Smooth muscle cell (in vitro differentiated cells): ENCODE measurements at regions not wholly inside any gene's neighbourhood (a gene's known extent, or its start where the extent isn't known, plus 50 kb on each side); places are given as distances from the start of the nearest gene placed in this dataset.

ENCODE experiments used
- DNase-seq: peaks from one replicate; lab custom pipeline; 2025; ENCODE audit not compliant: unreplicated experiment; lab: John Stamatoyannopoulos, UW
- H2AFZ ChIP-seq: fragments of 200-600 bp; sonication (generic); 2 replicates; pipeline ENCODE4 v1.6.0; 2016; ENCODE audit warnings: antibody characterized with exemption, low read depth, mild to moderate bottlenecking
- H3F3A ChIP-seq: fragments of 200-600 bp; sonication (generic); 2 replicates; pipeline ENCODE4 v1.6.0; 2017; ENCODE audit warnings: antibody characterized with exemption, low read depth
- H3K27ac ChIP-seq: fragments of 200-600 bp; sonication (generic); 2 replicates; pipeline ENCODE4 v1.5.1; 2016; ENCODE audit warnings: low read depth, mild to moderate bottlenecking
- H3K27me3 ChIP-seq: fragments of 200-600 bp; sonication (generic); 2 replicates; pipeline ENCODE4 v1.6.1; 2016; ENCODE audit warnings: low read depth, mild to moderate bottlenecking
- H3K36me3 ChIP-seq: fragments of 200-600 bp; sonication (generic); 2 replicates; pipeline ENCODE4 v1.5.1; 2016; ENCODE audit warnings: low read depth
- H3K4me1 ChIP-seq: fragments of 200-600 bp; sonication (generic); 2 replicates; pipeline ENCODE4 v1.5.1; 2016; ENCODE audit warnings: low read depth
- H3K4me2 ChIP-seq: fragments of 200-600 bp; sonication (generic); 2 replicates; pipeline ENCODE4 v1.6.0; 2016; ENCODE audit warnings: mild to moderate bottlenecking
- H3K4me3 ChIP-seq: fragments of 200-600 bp; sonication (generic); 2 replicates; pipeline ENCODE4 v1.5.1; 2016; ENCODE audit warnings: mild to moderate bottlenecking
- H3K79me2 ChIP-seq: fragments of 200-600 bp; sonication (generic); 2 replicates; pipeline ENCODE4 v1.6.0; 2016; ENCODE audit warnings: low read depth, mild to moderate bottlenecking
- H3K9ac ChIP-seq: fragments of 200-600 bp; sonication (generic); 2 replicates; pipeline ENCODE4 v1.6.0; 2016; ENCODE audit warnings: low read depth
- H3K9me3 ChIP-seq: fragments of 200-600 bp; sonication (generic); replicated peaks from 2 replicates; pipeline ENCODE4 v1.5.1; 2016; ENCODE audit warnings: low read depth
- H4K20me1 ChIP-seq: fragments of 200-600 bp; sonication (generic); 2 replicates; pipeline ENCODE4 v1.6.0; 2016; ENCODE audit warnings: low read depth
- WGBS: methylation state at CpG from one replicate; pipeline ENCODE4 v1.1.7; 2016; ENCODE audit warnings: low lambda C conversion rate; 5-methylcytosine and 5-hydroxymethylcytosine counted together
- TF ChIP-seq, protein P1 (sequence below): fragments of 200-600 bp; sonication (generic); IDR thresholded peaks from 2 replicates; pipeline ENCODE4 v1.5.1; 2017; ENCODE audit warnings: borderline replicate concordance, mild to moderate bottlenecking, antibody characterized with exemption; ENCODE audit not compliant: insufficient read depth, poor library complexity, severe bottlenecking

DNA sequence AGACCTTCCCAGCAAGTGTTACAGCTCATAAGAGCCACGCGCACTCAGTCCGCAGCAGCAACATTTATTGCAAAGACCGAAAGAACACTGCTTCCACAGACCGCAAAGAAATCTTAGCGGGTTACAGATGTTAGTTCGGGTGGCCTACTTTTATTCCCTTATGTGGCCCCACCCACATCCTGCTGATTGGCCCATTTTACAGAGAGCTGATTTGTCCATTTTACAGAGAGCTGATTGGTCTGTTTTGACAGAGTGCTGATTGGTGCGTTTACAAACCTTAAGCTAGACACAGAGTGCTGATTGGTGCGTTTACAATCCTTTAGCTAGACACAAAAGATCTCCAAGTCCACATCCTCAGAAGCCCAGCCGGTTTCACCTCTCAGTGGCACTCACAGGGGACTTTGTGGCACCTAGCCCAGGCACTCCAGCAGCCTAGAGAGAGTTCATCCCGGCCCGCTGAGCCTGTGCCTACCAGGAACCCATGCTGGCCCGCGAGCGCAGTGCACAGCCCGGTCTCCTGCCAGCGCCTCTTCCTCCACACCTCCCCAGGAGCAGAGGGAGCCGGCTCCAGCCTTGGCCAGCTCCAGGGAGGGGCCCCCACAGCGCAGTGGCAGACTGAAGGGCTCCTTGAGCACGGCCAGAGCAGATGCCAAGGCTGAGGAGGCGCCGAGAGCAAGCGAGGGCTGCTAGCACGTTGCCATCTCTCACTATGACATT is 244.3 kb upstream of the TSHZ2 start:
- H4K20me1 ChIP-seq: no peaks in the 10 kb centered on the region
- H3K27me3 ChIP-seq: peaks cover 5% of the 10 kb centered on the region
- no peak overlapping the region for H2AFZ ChIP-seq
- 93% methylated on average over 24 of the region's 24 CpGs for WGBS
- H3F3A ChIP-seq: no peaks in the 10 kb centered on the region
- H3K36me3 ChIP-seq: no peaks in the 10 kb centered on the region
- no peaks in the 10 kb centered on the region for H3K79me2 ChIP-seq
- no peak overlapping the region for H3K4me3 ChIP-seq
- H3K9me3 ChIP-seq: no peaks in the 10 kb centered on the region
- no peak overlapping the region for H3K9ac ChIP-seq
- H3K4me1 ChIP-seq: no peaks in the 10 kb centered on the region
- no peak overlapping the region for H3K4me2 ChIP-seq
- no peak for DNase-seq
- no peak overlapping the region for H3K27ac ChIP-seq
- TF ChIP-seq, protein P1, sequence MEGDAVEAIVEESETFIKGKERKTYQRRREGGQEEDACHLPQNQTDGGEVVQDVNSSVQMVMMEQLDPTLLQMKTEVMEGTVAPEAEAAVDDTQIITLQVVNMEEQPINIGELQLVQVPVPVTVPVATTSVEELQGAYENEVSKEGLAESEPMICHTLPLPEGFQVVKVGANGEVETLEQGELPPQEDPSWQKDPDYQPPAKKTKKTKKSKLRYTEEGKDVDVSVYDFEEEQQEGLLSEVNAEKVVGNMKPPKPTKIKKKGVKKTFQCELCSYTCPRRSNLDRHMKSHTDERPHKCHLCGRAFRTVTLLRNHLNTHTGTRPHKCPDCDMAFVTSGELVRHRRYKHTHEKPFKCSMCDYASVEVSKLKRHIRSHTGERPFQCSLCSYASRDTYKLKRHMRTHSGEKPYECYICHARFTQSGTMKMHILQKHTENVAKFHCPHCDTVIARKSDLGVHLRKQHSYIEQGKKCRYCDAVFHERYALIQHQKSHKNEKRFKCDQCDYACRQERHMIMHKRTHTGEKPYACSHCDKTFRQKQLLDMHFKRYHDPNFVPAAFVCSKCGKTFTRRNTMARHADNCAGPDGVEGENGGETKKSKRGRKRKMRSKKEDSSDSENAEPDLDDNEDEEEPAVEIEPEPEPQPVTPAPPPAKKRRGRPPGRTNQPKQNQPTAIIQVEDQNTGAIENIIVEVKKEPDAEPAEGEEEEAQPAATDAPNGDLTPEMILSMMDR: no peak

DNA sequence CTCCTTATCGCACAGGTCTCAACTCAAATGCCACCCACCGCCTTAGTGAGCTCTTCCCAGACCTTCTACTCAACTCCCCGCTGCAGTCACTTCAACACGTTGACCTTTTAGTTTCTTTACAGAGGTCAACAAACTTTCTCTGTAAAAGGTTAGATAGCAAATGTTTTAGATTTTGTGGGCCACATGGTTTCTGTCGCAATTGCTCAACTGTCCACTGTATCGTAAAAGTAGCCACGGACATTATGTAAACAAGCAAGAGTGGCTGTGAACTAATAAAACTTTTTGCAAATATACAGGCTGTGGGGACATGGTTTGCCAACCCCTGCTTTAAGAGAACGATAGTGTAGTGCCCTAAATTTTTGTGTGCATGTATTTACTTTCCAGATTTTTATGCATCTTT is 247.6 kb upstream of the TSHZ2 start:
- Histone ChIP-seq H3K27me3 (peaks cover 10% of the 10 kb centered on the region), H3K4me1 (no peaks in the 10 kb centered on the region), H3F3A (no peaks in the 10 kb centered on the region), H3K4me3 (no peak overlapping the region), H3K79me2 (no peaks in the 10 kb centered on the region), H3K4me2 (peak overlapping the region; percentile 3), H3K27ac (no peak overlapping the region), H2AFZ (no peak overlapping the region), H4K20me1 (no peaks in the 10 kb centered on the region), H3K36me3 (no peaks in the 10 kb centered on the region), H3K9ac (no peak overlapping the region), H3K9me3 (no peaks in the 10 kb centered on the region)
- WGBS: 54% methylated on average over 8 of the region's 8 CpGs
- TF ChIP-seq, protein P1: no peak
- no peak for DNase-seq

DNA sequence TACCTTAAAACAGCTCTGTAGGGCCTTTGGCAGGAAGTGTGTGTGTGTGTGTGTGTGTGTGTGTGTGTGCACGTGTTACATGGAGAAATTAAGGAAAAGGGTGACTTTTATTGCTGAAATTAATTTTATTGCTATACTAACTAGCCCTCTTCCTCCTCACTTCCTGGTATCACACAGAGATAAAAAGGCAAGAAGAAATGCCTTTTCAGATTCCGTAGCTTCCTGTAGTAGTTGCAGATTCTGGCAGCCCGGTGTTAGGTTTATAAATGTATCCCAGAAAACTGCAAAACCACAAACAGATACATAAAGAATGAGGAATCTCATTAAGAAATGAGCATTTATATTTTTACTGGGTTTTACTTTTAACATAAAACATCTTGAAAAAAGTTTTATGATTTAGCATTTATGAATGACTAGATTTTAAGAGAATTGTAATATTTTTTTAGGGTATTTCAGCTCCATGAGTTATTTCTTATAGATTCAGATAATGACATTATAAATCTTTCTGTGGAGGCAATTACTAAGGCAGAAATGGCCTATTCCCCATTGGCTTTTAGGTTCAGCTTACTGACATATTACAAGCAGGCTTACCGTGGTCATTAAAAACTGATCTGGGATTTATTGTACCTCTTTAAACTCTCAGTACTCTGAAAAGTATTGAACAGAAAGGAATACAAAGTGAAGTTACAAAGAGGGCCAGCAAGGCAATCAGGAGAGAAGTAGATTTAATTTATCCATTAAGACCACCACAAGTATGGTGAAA is 249.1 kb upstream of the TSHZ2 start:
- H3K27me3 ChIP-seq: peaks cover 23% of the 10 kb centered on the region
- no peaks in the 10 kb centered on the region for H3K36me3 ChIP-seq
- no peaks in the 10 kb centered on the region for H3K79me2 ChIP-seq
- no peak overlapping the region for H2AFZ ChIP-seq
- TF ChIP-seq, protein P1: no peak
- H3K9me3 ChIP-seq: no peaks in the 10 kb centered on the region
- no peak overlapping the region for H3K4me3 ChIP-seq
- no peak overlapping the region for H3K9ac ChIP-seq
- no peak overlapping the region for H3K4me2 ChIP-seq
- H3K27ac ChIP-seq: no peak overlapping the region
- no peaks in the 10 kb centered on the region for H4K20me1 ChIP-seq
- H3K4me1 ChIP-seq: no peaks in the 10 kb centered on the region
- H3F3A ChIP-seq: no peaks in the 10 kb centered on the region
- WGBS: 56% methylated on average over 4 of the region's 4 CpGs
- DNase-seq: no peak
